GM19238 (cell line): ENCODE measurements at regions not wholly inside any gene's neighbourhood (a gene's known extent, or its start where the extent isn't known, plus 50 kb on each side); places are given as distances from the start of the nearest gene placed in this dataset.
"Not testable (repeated sequence)": the region's sequence is repeated elsewhere in the genome, so short reads cannot be mapped to it uniquely, and the experiment has no call there.

Source experiments
- DNase-seq: peaks from one replicate; pipeline ENCODE4 v3.0.0; 2011; ENCODE audit warnings: low spot score; ENCODE audit not compliant: insufficient read length

DNA sequence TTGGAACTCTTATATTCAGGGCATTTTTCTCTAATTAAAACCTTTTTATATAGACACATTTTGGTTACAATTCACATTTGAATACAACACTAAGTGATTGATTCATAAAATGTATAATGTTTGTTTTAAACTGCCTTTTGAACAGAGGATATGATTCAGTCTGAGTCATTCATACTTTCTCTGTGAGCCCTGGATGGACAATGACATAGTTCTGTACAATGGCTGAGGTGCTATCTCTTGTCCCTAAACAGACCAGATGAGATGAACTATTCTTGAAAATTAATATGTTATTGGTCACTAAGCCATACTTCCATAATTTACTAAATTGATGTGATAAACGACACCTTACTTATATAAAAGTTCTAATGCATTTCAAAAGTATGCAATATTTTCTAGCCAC, 199.7 kb upstream of the ATXN7L3B start:
- DNase-seq, result no peak

GRCh38 chr12:74339211-74339610, 198.4 kb upstream of the ATXN7L3B start:
- DNase-seq, result no peak

DNA sequence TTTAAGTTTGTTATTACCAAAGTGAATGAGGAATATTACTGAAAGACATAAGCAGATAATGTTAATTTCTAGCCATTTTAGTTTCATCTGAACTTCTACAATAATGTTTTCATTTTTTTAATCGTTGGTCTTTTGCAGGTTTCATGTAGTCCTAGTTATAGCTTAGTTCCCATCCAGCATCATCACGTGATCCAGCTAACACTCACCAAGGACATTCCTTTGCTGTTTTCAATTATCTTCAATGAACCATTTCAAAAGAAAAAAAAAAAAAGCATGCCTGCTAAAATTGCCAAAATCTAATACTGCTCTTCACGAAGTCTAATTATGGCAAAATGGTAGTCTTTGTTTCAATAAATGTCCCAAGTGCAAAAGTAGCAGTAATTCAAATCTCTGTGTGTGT, 187.7 kb upstream of the ATXN7L3B start:
- no peak for DNase-seq

GRCh38 chr12:74365178-74365964, 172.3 kb upstream of the ATXN7L3B start:
- no peak for DNase-seq

- DNase-seq, result no peak
These were observed 166.9 kb upstream of the ATXN7L3B start for GRCh38 chr12:74370608-74371216.

- no peak for DNase-seq
These were observed 158.5 kb upstream of the ATXN7L3B start for GRCh38 chr12:74379114-74379513.

- DNase-seq, result no peak
These were observed 155.7 kb upstream of the ATXN7L3B start for GRCh38 chr12:74381958-74382357.

GRCh38 chr12:74382983-74383382, 154.7 kb upstream of the ATXN7L3B start:
- DNase-seq, result no peak

DNA sequence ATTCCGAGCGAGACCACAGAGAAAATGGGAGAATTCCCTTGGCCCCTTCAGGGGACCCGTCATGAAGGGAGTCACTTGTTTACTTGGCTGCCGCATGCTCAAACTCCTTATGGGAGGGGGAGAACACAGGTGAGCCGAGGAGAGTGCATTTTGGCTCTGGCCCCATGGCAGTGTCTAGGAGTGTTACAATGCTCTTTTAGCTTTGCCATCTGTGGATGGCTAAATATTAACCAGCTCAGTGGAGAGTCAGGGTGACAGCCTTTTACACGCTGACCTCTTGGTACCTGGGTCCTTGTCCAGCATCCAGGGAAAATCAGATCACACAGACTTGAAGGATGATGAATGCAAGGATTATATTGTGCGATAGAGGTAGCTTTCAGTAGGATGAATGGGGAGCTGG, 146.4 kb upstream of the ATXN7L3B start:
- DNase-seq, result no peak

DNA sequence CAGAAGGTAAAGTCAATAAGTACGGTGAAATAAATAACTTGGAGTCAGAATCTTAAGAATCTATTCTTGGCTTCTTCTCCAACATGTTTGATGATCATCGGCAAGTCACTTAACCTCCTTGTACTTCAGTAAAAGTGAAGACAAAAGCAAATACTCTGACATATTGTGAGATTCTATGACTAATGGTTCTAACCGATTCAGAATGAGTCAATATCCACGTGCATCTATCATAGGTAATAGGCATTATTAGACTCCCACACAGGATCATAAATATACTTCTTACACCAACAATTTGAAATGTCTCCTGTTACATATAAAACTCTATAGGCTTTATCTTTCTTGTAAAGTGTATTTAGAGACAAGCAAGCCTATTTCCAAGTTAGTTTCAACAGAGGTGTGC, 144.4 kb upstream of the ATXN7L3B start:
- no peak for DNase-seq

GRCh38 chr12:74394647-74395046, 143.0 kb upstream of the ATXN7L3B start:
- DNase-seq, result no peak

GRCh38 chr12:74401035-74401434, 136.6 kb upstream of the ATXN7L3B start:
- DNase-seq, result no peak

GRCh38 chr12:74401966-74402365, 135.7 kb upstream of the ATXN7L3B start:
- no peak for DNase-seq

- DNase-seq, result not testable (repeated sequence)
These were observed 134.5 kb upstream of the ATXN7L3B start for GRCh38 chr12:74403221-74403470.

DNA sequence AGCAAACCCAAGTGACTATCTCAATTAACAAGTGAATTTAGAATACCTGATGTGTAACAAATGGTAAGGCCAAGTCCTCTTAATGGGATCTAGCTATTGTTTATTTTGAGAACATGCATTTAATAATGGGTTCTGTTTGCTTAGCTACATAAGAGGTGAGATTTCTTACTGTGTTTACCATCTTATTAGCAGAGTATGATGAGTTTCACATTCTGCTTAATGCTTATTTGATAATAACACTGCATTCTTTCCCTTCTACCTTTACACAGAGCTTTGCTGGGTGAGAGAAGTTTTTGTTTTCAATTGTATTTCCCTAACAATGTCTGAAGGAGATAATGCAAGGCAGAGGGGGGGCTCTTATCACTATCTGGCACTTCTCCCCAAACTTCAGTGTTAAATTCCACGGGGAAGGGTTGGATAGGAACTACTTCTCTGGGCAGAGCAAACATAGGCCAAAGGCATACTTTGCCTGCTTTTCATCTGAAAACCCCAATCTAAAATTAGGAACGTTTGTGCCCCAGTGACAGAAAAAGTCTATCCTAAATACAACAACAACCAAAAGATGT, 129.0 kb upstream of the ATXN7L3B start:
- DNase-seq, result no peak

GRCh38 chr12:74412606-74413230, 124.9 kb upstream of the ATXN7L3B start:
- DNase-seq, result no peak

- DNase-seq, result no peak
These were observed 122.0 kb upstream of the ATXN7L3B start for GRCh38 chr12:74415633-74416032.

GRCh38 chr12:74418573-74418972, 119.1 kb upstream of the ATXN7L3B start:
- no peak for DNase-seq

DNA sequence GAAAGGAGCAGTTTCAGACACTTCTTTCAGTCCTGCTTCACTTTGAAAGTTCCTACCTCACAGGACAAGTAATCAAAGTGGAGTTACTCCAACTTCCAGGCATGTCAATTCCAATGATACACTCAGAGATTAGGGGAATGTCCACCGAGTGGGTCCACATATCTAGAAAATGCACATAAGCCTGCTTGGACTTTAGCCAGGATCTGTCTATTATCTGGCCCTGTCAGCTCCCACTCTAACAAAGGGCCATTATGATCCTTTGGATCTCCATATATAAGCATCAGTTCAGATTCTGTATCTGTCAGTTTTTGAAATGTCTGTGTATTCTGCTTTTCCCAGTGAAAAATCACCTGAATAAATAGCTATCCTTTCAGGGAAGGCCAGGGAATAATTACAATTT, 112.9 kb upstream of the ATXN7L3B start:
- no peak for DNase-seq

- no peak for DNase-seq
These were observed 111.5 kb upstream of the ATXN7L3B start for GRCh38 chr12:74426091-74426490.

GRCh38 chr12:74429535-74429934, 108.1 kb upstream of the ATXN7L3B start:
- no peak for DNase-seq

DNA sequence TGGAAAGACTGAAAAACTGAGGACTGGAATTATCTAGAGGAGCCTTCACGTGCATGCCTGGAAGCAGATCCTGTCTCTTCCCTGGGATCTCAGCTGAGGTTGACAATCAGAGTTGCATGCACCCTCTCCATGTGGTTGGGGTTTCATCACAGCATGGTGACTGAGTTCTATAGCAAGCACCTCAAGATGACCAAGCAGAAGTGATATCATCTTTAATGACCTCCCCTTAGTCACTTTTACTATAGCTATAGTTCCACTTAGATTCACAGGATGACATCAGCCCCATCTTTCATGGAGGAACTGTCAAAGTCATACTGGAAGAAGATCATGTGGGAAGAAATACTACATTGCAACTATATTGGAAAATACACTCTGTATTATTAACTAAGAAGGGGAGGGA, 105.8 kb upstream of the ATXN7L3B start:
- DNase-seq, result no peak

DNA sequence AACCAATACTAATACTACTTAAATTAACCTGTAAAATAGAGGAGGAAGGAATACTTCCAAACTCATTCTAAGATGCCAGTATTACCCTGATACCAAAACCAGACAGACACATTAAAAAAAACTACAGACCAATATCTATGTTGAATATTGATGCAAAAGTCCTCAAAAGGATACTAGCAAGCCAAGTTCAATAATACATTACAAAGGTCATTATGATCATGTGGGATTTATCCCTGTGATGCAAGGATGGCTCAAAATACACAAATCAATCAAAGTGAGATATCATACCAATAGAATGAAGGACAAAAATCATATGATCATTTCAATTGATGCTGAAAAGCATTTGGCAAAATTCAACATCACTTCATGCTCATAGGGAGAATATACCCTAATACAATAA, 97.2 kb upstream of the ATXN7L3B start:
- no peak for DNase-seq
